ENCODE measurements at regions not wholly inside any gene's neighbourhood (a gene's known extent, or its start where the extent isn't known, plus 50 kb on each side); places are given as distances from the start of the nearest gene placed in this dataset.
A peak's percentile ranks its signal among the peaks of the same experiment; 100 is the strongest.
"Not testable (repeated sequence)": the region's sequence is repeated elsewhere in the genome, so short reads cannot be mapped to it uniquely, and the experiment has no call there.

DNA sequence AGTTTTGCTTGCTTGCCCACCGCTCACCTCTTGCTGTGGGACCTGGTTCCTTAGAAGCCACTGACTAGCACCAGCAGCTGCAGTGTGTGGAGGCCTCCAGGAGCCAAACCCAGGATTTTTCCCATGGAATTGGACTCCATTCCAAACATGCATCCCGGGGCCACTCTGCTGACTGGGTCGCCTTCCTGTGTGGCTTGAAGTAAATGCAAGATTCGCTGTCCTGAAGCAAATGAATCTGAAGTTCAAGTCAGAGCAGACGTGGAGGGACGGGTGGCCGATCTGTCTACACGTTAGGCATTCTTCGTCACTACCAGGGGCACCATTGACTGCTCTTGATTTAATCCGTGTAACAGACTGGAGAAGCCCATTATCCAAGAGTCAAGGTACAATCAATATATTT, 109.0 kb downstream of the SHOX start:
- H3K4me1 ChIP-seq (ENCODE audit: insufficient read depth, low read length): no peaks in the 10 kb centered on the region
- Mint-ChIP-seq H3K36me3 (peaks cover 0 to 3% (median 0%) of the 10 kb centered on the region in 3 donors), H3K27ac (no peak overlapping the region), H3K27me3 (peaks cover 0 to 3% of the 10 kb centered on the region in 2 donors), H3K4me1 (no peaks in the 10 kb centered on the region), H3K9me3 (peaks cover 8 to 14% (median 9%) of the 10 kb centered on the region in 5 donors), H3K4me3 (no peak overlapping the region)
- no peak overlapping the region for H3K27ac ChIP-seq (ENCODE audit: low read depth, low read length)
- no peaks in the 10 kb centered on the region for H3K9me3 ChIP-seq (ENCODE audit: low read length)
- ChIA-PET CTCF (no interaction called here), POLR2A (no interaction called here)
- H3K27me3 ChIP-seq (ENCODE audit: insufficient read depth, low read length, poor library complexity, severe bottlenecking): no peaks in the 10 kb centered on the region
- no peak for DNase-seq
- H3K4me3 ChIP-seq (ENCODE audit: low read length): no peak overlapping the region
- no peaks in the 10 kb centered on the region for H3K36me3 ChIP-seq (ENCODE audit: insufficient read depth, low read length)

DNA sequence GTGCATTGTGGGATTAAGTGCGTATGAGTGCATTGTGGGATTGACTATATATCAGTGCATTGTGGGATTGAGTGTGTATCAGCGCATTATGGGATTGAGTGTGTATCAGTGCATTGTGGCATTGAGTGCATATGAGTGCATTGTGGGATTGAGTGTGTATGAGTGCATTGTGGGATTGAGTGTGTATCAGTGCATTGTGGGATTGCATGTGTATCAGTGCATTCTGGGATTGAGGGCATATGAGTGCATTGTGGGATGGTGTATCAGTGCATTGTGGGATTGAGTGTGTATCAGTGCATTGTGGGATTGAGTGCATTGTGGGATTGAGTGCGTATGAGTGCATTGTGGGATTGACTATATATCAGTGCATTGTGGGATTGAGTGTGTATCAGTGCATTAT, 106.4 kb downstream of the SHOX start:
- H3K27ac ChIP-seq (ENCODE audit: low read depth, low read length); H3K27me3 Mint-ChIP-seq; H3K36me3 ChIP-seq (ENCODE audit: insufficient read depth, low read length); H3K9me3 Mint-ChIP-seq; H3K4me3 ChIP-seq (ENCODE audit: low read length); H3K4me1 Mint-ChIP-seq; H3K4me1 ChIP-seq (ENCODE audit: insufficient read depth, low read length); H3K9me3 ChIP-seq (ENCODE audit: low read length); H3K27ac Mint-ChIP-seq; POLR2A ChIA-PET; H3K36me3 Mint-ChIP-seq; H3K27me3 ChIP-seq (ENCODE audit: insufficient read depth, low read length, poor library complexity, severe bottlenecking); CTCF ChIA-PET; DNase-seq; H3K4me3 Mint-ChIP-seq: not testable (repeated sequence)

DNA sequence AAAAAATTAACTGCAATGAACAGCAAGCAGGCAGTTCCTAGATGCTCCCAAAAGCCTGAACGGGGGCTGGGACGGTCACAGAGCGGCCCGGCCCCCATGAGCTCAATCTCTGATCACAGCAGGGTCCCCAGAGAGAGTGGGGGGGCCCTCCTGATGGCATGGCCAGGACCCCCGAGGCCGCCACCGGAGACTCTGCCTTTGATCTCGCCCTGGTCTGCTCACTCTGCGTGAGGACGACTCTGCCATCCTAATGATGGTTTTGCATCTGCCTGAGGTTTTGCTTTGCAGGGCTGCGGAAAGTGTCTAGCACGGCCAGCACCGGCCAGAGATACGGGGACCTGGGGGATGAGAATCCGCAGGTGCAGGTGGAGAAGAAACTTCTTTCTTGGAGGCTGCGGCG, 103.8 kb downstream of the SHOX start:
- H3K9me3 ChIP-seq (ENCODE audit: low read length): no peaks in the 10 kb centered on the region
- CTCF ChIA-PET: no interaction called here
- Mint-ChIP-seq H3K9me3 (peaks cover 0 to 6% (median 0%) of the 10 kb centered on the region in 5 donors), H3K4me3 (no peak overlapping the region), H3K4me1 (no peaks in the 10 kb centered on the region), H3K36me3 (no peaks in the 10 kb centered on the region), H3K27ac (no peak overlapping the region), H3K27me3 (peaks cover 0 to 2% of the 10 kb centered on the region in 2 donors)
- H3K4me1 ChIP-seq (ENCODE audit: insufficient read depth, low read length): no peaks in the 10 kb centered on the region
- H3K36me3 ChIP-seq (ENCODE audit: insufficient read depth, low read length): no peaks in the 10 kb centered on the region
- no peak overlapping the region for H3K27ac ChIP-seq (ENCODE audit: low read depth, low read length)
- no peak overlapping the region for H3K4me3 ChIP-seq (ENCODE audit: low read length)
- no peaks in the 10 kb centered on the region for H3K27me3 ChIP-seq (ENCODE audit: insufficient read depth, low read length, poor library complexity, severe bottlenecking)
- POLR2A ChIA-PET: no interaction called here
- no peak for DNase-seq

DNA sequence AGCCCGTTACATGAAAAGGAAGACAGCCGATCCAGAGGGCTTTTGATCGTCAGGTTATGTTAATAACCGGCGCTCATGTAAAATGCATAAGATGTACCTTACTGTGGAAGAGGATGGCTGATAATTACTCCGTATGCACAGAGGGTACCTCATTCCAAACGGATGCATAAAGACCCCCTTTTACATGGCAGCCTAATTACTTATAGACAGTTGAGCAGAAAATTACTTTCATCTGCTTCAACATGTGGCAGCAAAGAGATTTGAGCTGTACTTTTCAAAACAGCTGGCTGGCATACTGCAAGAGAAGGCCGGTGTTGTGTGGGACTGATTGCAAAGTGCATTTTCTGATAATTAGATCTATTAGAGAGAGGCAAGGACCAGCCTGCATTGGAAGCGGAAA, 103.4 kb downstream of the SHOX start:
- Histone ChIP-seq H3K4me3 (ENCODE audit: low read length) (no peak overlapping the region), H3K27me3 (ENCODE audit: insufficient read depth, low read length, poor library complexity, severe bottlenecking) (no peaks in the 10 kb centered on the region), H3K4me1 (ENCODE audit: insufficient read depth, low read length) (no peaks in the 10 kb centered on the region), H3K9me3 (ENCODE audit: low read length) (no peaks in the 10 kb centered on the region), H3K27ac (ENCODE audit: low read depth, low read length) (no peak overlapping the region), H3K36me3 (ENCODE audit: insufficient read depth, low read length) (no peaks in the 10 kb centered on the region)
- peaks cover 0 to 6% (median 0%) of the 10 kb centered on the region in 5 donors for H3K9me3 Mint-ChIP-seq
- no peak overlapping the region for H3K27ac Mint-ChIP-seq
- no peak for DNase-seq
- no peaks in the 10 kb centered on the region for H3K4me1 Mint-ChIP-seq
- ChIA-PET CTCF (no interaction called here), POLR2A (no interaction called here)
- H3K27me3 Mint-ChIP-seq: peaks cover 0 to 2% of the 10 kb centered on the region in 2 donors
- H3K4me3 Mint-ChIP-seq: no peak overlapping the region
- no peaks in the 10 kb centered on the region for H3K36me3 Mint-ChIP-seq

DNA sequence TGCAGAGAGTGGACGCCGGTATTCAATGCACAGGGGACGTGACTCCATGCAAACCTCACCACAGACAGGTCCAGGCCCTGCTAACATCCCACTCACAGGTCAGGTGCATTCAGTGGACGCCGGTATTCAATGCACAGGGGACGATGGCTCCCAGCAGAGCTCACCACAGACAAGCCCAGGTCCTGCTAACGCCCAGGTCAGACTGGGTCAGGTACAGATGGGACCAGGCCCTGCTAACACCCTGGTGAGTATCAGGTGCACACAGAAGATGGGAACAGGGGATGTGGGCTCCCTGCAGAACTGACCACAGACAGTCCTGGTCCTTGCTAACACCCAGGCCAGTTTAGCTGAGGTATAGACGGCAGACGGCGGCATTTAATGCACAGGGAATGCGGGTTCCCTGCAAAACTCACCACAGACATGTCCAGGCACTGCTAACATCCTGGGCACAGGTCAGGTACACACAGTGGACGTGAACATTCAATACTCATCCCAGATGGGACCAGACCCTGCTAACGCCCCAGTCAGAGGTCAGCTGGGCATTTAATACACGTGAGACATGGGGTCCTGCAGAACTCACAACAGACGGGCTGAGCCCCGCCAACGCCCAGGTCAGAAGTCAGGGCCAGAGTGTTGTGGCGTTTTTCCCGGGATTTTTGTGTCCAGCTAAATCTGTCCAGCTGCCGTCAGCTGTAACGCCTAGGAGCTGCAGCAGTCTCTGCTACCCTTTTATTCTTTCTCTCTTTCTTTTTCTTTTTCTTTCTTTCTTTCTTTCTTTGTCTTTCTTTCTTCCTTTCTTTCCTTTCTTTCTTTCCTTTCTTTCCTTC, 99.2 kb downstream of the SHOX start:
- no peaks in the 10 kb centered on the region for H3K36me3 ChIP-seq (ENCODE audit: insufficient read depth, low read length)
- no peak overlapping the region for H3K4me3 ChIP-seq (ENCODE audit: low read length)
- H3K9me3 ChIP-seq (ENCODE audit: low read length): no peaks in the 10 kb centered on the region
- Mint-ChIP-seq H3K4me3 (no peak overlapping the region), H3K27me3 (peaks cover 0 to 3% of the 10 kb centered on the region in 2 donors), H3K9me3 (peaks cover 0 to 9% (median 0%) of the 10 kb centered on the region in 5 donors), H3K36me3 (no peaks in the 10 kb centered on the region), H3K4me1 (no peaks in the 10 kb centered on the region), H3K27ac (no peak overlapping the region)
- H3K27me3 ChIP-seq (ENCODE audit: insufficient read depth, low read length, poor library complexity, severe bottlenecking): no peaks in the 10 kb centered on the region
- no peak overlapping the region for H3K27ac ChIP-seq (ENCODE audit: low read depth, low read length)
- H3K4me1 ChIP-seq (ENCODE audit: insufficient read depth, low read length): no peaks in the 10 kb centered on the region
- CTCF ChIA-PET: no interaction called here
- POLR2A ChIA-PET: no interaction called here
- no peak for DNase-seq

DNA sequence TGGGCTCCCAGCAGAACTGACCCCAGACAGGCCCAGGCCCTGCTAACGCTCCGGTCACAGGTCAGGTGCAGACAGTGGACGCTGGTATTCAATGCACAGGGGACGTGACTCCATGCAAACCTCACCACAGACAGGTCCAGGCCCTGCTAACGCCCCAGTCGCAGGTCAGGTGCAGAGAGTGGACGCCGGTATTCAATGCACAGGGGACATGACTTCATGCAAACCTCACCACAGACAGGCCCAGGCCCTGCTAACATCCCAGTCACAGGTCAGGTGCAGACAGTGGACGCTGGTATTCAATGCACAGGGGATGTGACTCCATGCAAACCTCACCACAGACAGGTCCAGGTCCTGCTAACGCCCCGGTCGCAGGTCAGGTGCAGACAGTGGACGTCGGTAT, 98.5 kb downstream of the SHOX start:
- H3K36me3 Mint-ChIP-seq; H3K4me1 ChIP-seq (ENCODE audit: insufficient read depth, low read length); CTCF ChIA-PET; DNase-seq; H3K36me3 ChIP-seq (ENCODE audit: insufficient read depth, low read length); H3K27ac Mint-ChIP-seq; H3K9me3 ChIP-seq (ENCODE audit: low read length); H3K4me3 ChIP-seq (ENCODE audit: low read length); POLR2A ChIA-PET; H3K4me3 Mint-ChIP-seq; H3K27me3 ChIP-seq (ENCODE audit: insufficient read depth, low read length, poor library complexity, severe bottlenecking); H3K9me3 Mint-ChIP-seq; H3K4me1 Mint-ChIP-seq; H3K27me3 Mint-ChIP-seq; H3K27ac ChIP-seq (ENCODE audit: low read depth, low read length): not testable (repeated sequence)

DNA sequence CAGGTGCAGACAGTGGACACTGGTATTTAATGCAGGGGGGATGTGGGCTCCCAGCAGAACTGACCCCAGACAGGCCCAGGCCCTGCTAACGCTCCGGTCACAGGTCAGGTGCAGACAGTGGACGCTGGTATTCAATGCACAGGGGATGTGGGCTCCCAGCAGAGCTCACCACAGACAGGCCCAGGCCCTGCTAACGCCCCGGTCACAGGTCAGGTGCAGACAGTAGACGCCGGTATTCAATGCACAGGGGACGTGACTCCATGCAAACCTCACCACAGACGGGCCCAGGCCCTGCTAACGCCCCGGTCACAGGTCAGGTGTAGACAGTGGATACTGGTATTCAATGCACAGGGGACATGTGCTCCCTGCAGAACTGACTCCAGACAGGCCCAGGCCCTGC, 98.0 kb downstream of the SHOX start:
- H3K9me3 ChIP-seq (ENCODE audit: low read length); H3K36me3 ChIP-seq (ENCODE audit: insufficient read depth, low read length); H3K27me3 Mint-ChIP-seq; POLR2A ChIA-PET; H3K27ac Mint-ChIP-seq; H3K4me1 Mint-ChIP-seq; DNase-seq; H3K36me3 Mint-ChIP-seq; H3K4me3 Mint-ChIP-seq; H3K4me3 ChIP-seq (ENCODE audit: low read length); H3K4me1 ChIP-seq (ENCODE audit: insufficient read depth, low read length); H3K27me3 ChIP-seq (ENCODE audit: insufficient read depth, low read length, poor library complexity, severe bottlenecking); CTCF ChIA-PET; H3K27ac ChIP-seq (ENCODE audit: low read depth, low read length); H3K9me3 Mint-ChIP-seq: not testable (repeated sequence)

DNA sequence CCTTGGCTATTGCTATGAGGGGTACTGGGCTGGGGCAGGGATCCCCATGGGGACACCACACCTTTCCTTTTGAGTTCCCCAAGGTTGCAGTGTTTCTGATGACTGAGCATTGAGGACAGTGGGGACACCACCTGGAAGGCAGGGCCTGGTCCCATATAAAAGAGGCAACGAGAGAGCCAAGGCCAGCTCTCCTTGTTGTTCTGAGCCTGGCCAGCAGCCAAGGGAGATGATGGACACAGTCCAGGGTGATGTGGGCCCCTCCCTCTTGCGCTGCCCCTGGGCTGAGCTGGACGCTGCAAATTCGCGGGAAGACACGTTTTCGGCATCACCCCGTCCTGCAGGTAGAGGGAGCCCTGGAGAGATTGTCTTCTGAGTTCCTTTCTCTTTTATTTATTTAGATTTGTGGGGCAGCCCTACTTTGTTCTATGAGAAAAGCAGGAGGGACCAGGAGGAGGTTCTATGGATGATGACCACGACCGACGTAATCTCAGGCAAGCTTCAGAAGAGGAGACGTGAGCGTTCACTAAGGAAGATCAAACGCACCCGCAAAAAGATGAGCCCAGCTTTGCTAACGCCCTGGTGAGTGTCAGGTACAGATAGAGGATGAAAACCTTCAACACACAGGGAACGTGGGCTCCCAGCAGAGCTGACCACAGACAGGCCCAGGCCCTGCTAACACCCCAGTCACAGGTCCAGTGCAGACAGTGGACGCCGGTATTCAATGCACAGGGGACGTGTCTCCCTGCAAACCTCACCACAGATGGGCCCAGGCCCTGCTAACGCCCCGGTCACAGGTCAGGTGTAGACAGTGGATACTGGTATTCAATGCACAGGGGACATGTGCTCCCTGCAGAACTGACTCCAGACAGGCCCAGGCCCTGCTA, 97.4 kb downstream of the SHOX start:
- Histone ChIP-seq H3K27ac (ENCODE audit: low read depth, low read length) (no peak overlapping the region), H3K27me3 (ENCODE audit: insufficient read depth, low read length, poor library complexity, severe bottlenecking) (no peaks in the 10 kb centered on the region), H3K4me1 (ENCODE audit: insufficient read depth, low read length) (no peaks in the 10 kb centered on the region), H3K4me3 (ENCODE audit: low read length) (no peak overlapping the region), H3K9me3 (ENCODE audit: low read length) (peaks cover 6% of the 10 kb centered on the region), H3K36me3 (ENCODE audit: insufficient read depth, low read length) (no peaks in the 10 kb centered on the region)
- H3K27ac Mint-ChIP-seq: peak overlapping the region in 1 of 8 donors; percentile 48
- no peaks in the 10 kb centered on the region for H3K4me1 Mint-ChIP-seq
- H3K27me3 Mint-ChIP-seq: peaks cover 0 to 2% of the 10 kb centered on the region in 2 donors
- ChIA-PET CTCF (no interaction called here), POLR2A (no interaction called here)
- H3K36me3 Mint-ChIP-seq: no peaks in the 10 kb centered on the region
- H3K9me3 Mint-ChIP-seq: peaks cover 0 to 10% (median 7%) of the 10 kb centered on the region in 5 donors
- DNase-seq: no peak
- no peak overlapping the region for H3K4me3 Mint-ChIP-seq
